ENCODE measurements at regions not wholly inside any gene's neighbourhood (a gene's known extent, or its start where the extent isn't known, plus 50 kb on each side); places are given as distances from the start of the nearest gene placed in this dataset.

- DNase-seq: no peak
Observed at GRCh38 chr5:158369241-158369640, 510.3 kb upstream of the CLINT1 start.

GRCh38 chr5:158368686-158369085 is 509.7 kb upstream of the CLINT1 start:
- no peak for DNase-seq

GRCh38 chr5:158364367-158364766 is 505.4 kb upstream of the CLINT1 start:
- no peak for DNase-seq

- no peak for DNase-seq
Observed at GRCh38 chr5:158354958-158355357, 496.0 kb upstream of the CLINT1 start.

GRCh38 chr5:158351485-158352125 is 492.7 kb upstream of the CLINT1 start:
- DNase-seq: no peak

GRCh38 chr5:158349987-158350386 is 491.0 kb upstream of the CLINT1 start:
- peak; percentile 72 for DNase-seq

- DNase-seq: no peak
Observed at GRCh38 chr5:158344376-158344775, 485.4 kb upstream of the CLINT1 start.

- DNase-seq: no peak
Observed at GRCh38 chr5:158340608-158341007, 481.7 kb upstream of the CLINT1 start.

GRCh38 chr5:158326256-158326655 is 467.3 kb upstream of the CLINT1 start:
- DNase-seq: no peak

- DNase-seq: no peak
Observed at GRCh38 chr5:158324236-158324635, 465.3 kb upstream of the CLINT1 start.

GRCh38 chr5:158322620-158323019 is 463.7 kb upstream of the CLINT1 start:
- DNase-seq: no peak

- DNase-seq: no peak
Observed at GRCh38 chr5:158320934-158321333, 462.0 kb upstream of the CLINT1 start.

GRCh38 chr5:158320178-158320674 is 461.3 kb upstream of the CLINT1 start:
- no peak for DNase-seq

GRCh38 chr5:158317507-158317906 is 458.6 kb upstream of the CLINT1 start:
- no peak for DNase-seq

GRCh38 chr5:158313733-158314464 is 455.0 kb upstream of the CLINT1 start:
- DNase-seq: no peak

GRCh38 chr5:158313027-158313732 is 454.2 kb upstream of the CLINT1 start:
- DNase-seq: no peak

GRCh38 chr5:158309088-158309807 is 450.3 kb upstream of the CLINT1 start:
- DNase-seq: peak; percentile 65

GRCh38 chr5:158308429-158309025 is 449.6 kb upstream of the CLINT1 start:
- no peak for DNase-seq

GRCh38 chr5:158305861-158306260 is 446.9 kb upstream of the CLINT1 start:
- DNase-seq: peak; percentile 54

- DNase-seq: no peak
Observed at GRCh38 chr5:158304607-158305006, 445.7 kb upstream of the CLINT1 start.

GRCh38 chr5:158303883-158304282 is 444.9 kb upstream of the CLINT1 start:
- DNase-seq: no peak

GRCh38 chr5:158303275-158303674 is 444.3 kb upstream of the CLINT1 start:
- DNase-seq: peak; percentile 56
